Sigmoid colon (tissue), 6 donors: ENCODE measurements at regions not wholly inside any gene's neighbourhood (a gene's known extent, or its start where the extent isn't known, plus 50 kb on each side); places are given as distances from the start of the nearest gene placed in this dataset.

ENCODE experiments used
- DNase-seq: peaks from one replicate; pipeline ENCODE4 v3.0.0-alpha.2; 2019
- H3K27ac ChIP-seq, 4 donors: fragments of 200-600 bp; sonication (generic); one replicate each; pipeline ENCODE4 v1.5.1; 2016 to 2019; ENCODE audit warnings: mild to moderate bottlenecking in 1 of 4
- H3K27me3 ChIP-seq, 3 donors: fragments of 200-600 bp; sonication (generic); one replicate each; pipeline ENCODE4 v1.5.1; 2019; ENCODE audit warnings: mild to moderate bottlenecking in 1 of 3
- H3K36me3 ChIP-seq, 4 donors: fragments of 200-600 bp; sonication (generic); one replicate each; pipeline ENCODE4 v1.5.1; 2016 to 2019
- H3K4me1 ChIP-seq, 4 donors: fragments of 200-600 bp; sonication (generic); one replicate each; pipeline ENCODE4 v1.5.1; 2017 to 2019
- H3K4me3 ChIP-seq, 4 donors: fragments of 200-600 bp; sonication (generic); one replicate each; pipeline ENCODE4 v1.5.1; 2017 to 2019; ENCODE audit warnings: mild to moderate bottlenecking in 2 of 4, moderate library complexity in 1 of 4
- H3K9me3 ChIP-seq, 4 donors: fragments of 200-600 bp in 3 of 4; sonication (generic) in 3 of 4; one replicate each; pipeline versions ENCODE4 v1.5.1 to v1.6.1; 2013 to 2019
- EP300 ChIP-seq, 4 donors: sonication (generic); formaldehyde crosslinking; IDR thresholded peaks; one replicate each; pipeline ENCODE4 v1.6.1; 2017; ENCODE audit warnings: antibody characterized with exemption in 4 of 4
- POLR2A ChIP-seq, 2 donors: fragments of 450-650 bp; IDR thresholded peaks; one replicate each; pipeline ENCODE4 v1.6.1; 2016; ENCODE audit warnings: antibody characterized with exemption in 2 of 2, mild to moderate bottlenecking in 2 of 2, moderate library complexity in 2 of 2
- POLR2AphosphoS5 ChIP-seq, 4 donors: sonication (generic); formaldehyde crosslinking; IDR thresholded peaks; one replicate each; pipeline ENCODE4 v1.6.1; 2017; ENCODE audit warnings: antibody characterized with exemption in 4 of 4
- WGBS, 2 donors: extraction: QIAGEN DNeasy Blood & Tissue Kit; methylation state at CpG; one replicate each; pipeline ENCODE4 v1.1.7; 2013; 5-methylcytosine and 5-hydroxymethylcytosine counted together
- intact Hi-C: fragments of 100-400 bp; cut with DNase I; formaldehyde crosslinking; loops from one replicate; pipeline ENCODE4 v1.15.1; 2023
- TF ChIP-seq, protein P1 (sequence below), 4 experiments: fragments of 450-650 bp in 3 of 4; fragments of 200-600 bp in 1 of 4; IDR thresholded peaks; one replicate each; pipeline ENCODE4 v1.5.1; 2016 to 2019; ENCODE audit warnings: antibody characterized with exemption in 4 of 4, mild to moderate bottlenecking in 3 of 4, moderate library complexity in 2 of 4
- donor health status: healthy with polysubstance abuse.
- donor health status: healthy.

DNA sequence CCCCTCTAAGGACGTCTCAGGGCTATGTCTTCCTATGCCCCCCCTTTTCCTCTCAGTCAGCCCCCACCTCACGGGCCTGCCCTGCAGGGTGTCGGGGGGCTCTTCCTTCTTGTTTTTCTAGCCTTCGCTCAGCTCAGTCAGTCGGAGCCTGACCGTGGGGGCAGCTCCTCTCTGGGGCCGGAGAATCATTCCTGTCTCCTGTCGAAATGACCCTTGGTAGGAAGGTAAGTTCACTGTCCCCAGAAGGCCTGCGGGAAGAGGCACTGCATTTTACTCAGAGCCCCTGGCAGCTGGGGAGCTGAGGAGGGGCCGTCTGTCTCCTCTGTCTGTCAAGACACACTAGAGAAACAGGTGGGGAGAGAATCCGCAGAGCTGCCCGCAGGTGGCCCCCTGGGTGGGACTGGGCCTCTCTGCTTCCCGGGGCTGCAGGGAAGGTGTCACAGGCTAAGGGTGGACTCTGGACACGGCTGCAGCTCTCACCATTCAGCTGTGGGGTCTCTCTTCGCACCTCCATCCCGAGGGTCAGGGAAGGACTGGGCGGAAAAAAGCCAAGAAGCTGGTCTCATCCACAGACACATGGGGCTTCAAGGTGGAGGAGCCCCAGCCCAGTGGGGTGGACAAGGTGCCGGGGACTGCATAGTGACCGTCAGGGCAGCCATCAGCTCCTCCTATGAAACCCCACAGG, 112.8 kb upstream of the TNRC6C start:
- TF ChIP-seq POLR2A (IDR thresholded peaks at IDR 0.05) = no peak
- TF ChIP-seq POLR2AphosphoS5 (IDR thresholded peaks at IDR 0.05) = no peak
- no peak for TF ChIP-seq EP300 (IDR thresholded peaks at IDR 0.05)
- TF ChIP-seq, protein P1, sequence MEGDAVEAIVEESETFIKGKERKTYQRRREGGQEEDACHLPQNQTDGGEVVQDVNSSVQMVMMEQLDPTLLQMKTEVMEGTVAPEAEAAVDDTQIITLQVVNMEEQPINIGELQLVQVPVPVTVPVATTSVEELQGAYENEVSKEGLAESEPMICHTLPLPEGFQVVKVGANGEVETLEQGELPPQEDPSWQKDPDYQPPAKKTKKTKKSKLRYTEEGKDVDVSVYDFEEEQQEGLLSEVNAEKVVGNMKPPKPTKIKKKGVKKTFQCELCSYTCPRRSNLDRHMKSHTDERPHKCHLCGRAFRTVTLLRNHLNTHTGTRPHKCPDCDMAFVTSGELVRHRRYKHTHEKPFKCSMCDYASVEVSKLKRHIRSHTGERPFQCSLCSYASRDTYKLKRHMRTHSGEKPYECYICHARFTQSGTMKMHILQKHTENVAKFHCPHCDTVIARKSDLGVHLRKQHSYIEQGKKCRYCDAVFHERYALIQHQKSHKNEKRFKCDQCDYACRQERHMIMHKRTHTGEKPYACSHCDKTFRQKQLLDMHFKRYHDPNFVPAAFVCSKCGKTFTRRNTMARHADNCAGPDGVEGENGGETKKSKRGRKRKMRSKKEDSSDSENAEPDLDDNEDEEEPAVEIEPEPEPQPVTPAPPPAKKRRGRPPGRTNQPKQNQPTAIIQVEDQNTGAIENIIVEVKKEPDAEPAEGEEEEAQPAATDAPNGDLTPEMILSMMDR (IDR thresholded peaks at IDR 0.05) = no peak
- Histone ChIP-seq H3K4me1 (no peaks in the 10 kb centered on the region), H3K9me3 (no peaks in the 10 kb centered on the region), H3K27me3 (no peaks in the 10 kb centered on the region), H3K4me3 (no peak overlapping the region), H3K27ac (no peak overlapping the region), H3K36me3 (no peaks in the 10 kb centered on the region)
- intact Hi-C loops = no loop called here
- WGBS, 2 donors = 76 to 91% methylated on average over 19 of the region's 19 CpGs
- no peak for DNase-seq

DNA sequence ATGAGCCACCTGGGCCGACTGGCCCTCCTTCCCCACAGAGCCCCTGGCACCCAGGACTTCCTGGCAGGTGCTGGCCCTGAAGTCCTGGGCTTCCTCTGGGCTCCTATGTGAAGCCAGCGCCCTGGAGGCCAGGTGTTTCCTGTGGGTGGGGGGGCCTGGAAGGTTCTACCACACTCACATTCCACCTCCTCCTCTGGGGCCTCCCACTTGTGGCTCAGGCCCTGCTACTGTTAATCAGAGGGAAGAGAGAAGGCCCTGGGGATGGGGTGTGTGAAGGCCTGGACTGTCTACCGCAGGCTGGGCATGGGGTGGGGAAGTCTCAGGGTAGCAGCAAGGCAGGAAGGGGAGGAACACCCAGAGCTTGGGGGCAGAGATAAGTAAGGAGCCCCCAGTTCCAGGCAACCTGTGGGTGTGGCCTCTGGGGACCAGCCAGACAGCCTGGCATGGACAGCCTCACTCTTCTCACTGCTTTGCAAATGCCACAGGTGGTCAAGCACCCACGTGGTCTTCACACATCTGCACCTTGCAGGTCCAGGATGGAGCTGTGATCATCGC, 111.9 kb upstream of the TNRC6C start:
- H3K36me3 ChIP-seq = no peaks in the 10 kb centered on the region
- no peaks in the 10 kb centered on the region for H3K9me3 ChIP-seq
- intact Hi-C loops = no loop called here
- no peak overlapping the region for H3K4me3 ChIP-seq
- no peak for DNase-seq
- no peak for TF ChIP-seq POLR2AphosphoS5 (IDR thresholded peaks at IDR 0.05)
- TF ChIP-seq, protein P1 (IDR thresholded peaks at IDR 0.05) = no peak
- no peak for TF ChIP-seq POLR2A (IDR thresholded peaks at IDR 0.05)
- no peak for TF ChIP-seq EP300 (IDR thresholded peaks at IDR 0.05)
- H3K27ac ChIP-seq = no peak overlapping the region
- H3K4me1 ChIP-seq = no peaks in the 10 kb centered on the region
- H3K27me3 ChIP-seq = no peaks in the 10 kb centered on the region
- WGBS, 2 donors = 46 to 54% methylated on average over 5 of the region's 5 CpGs

DNA sequence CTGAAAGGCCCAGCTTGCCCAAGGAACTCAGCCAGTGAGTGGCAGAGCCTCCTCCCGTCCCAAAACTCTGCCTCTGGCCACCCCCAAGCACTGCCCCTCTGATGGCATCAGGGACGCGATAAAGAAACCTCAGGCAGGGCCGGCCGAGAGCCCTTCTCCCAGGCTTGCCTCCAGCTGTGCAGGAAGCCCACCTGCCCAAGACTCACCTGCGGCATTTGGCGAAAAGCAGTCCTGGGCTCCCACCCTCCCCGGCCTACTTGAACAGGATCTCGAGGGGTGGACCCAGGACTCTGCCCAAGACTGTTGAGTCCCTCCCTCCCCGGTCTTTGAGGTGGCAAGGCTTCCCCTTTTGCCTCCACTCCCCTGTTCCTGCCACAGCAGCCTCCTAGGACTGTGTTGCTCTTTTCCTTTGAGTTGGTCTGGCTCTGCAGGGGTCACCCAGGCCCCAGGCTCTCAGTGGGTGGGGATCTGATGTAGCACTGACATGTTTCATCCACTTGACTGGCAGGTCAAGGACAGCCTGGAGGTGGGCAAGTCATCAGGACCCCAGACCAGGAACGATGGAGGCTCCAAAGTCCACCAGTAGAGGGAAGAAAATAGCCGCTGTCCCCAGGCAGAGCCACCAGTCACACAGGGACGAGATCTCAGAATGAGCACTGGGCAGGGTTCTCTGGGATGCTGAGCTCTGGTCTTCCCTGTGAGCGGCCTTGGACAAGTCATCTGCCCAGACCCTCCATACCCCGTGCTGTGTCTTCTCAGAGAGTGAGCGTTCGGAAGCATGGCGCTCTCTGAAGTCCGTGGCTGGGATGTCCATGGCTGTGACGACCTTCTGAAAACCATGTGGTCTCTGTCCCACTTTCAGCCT, 111.0 kb upstream of the TNRC6C start:
- no peak for DNase-seq
- H3K4me3 ChIP-seq = no peak overlapping the region
- 80 to 90% methylated on average over 20 of the region's 20 CpGs for WGBS, 2 donors
- H3K4me1 ChIP-seq = no peaks in the 10 kb centered on the region
- H3K27ac ChIP-seq = no peak overlapping the region
- TF ChIP-seq POLR2AphosphoS5 (IDR thresholded peaks at IDR 0.05) = no peak
- no peaks in the 10 kb centered on the region for H3K36me3 ChIP-seq
- no peaks in the 10 kb centered on the region for H3K9me3 ChIP-seq
- no peaks in the 10 kb centered on the region for H3K27me3 ChIP-seq
- intact Hi-C loops = no loop called here

DNA sequence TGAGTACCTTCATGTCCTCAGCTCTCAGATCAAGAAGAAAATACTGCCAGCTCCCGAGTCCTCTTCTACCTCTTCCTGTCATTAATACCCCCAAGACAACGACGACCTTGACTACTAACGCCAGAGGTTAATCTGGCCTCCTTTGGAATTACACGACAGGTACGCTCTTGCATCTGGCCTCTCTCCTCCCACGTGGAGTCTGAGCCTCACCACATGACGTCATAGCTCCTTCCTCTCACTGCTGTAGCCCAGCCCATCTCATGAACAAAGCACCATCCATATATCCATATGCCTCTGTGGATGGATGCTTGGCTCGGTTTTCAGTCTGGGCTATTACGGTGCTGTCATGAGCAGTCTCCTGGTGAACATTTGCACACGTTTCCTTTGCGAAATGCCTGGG, 110.2 kb upstream of the TNRC6C start:
- Histone ChIP-seq H3K27ac (no peak overlapping the region), H3K4me1 (no peaks in the 10 kb centered on the region), H3K36me3 (no peaks in the 10 kb centered on the region), H3K27me3 (no peaks in the 10 kb centered on the region), H3K4me3 (no peak overlapping the region), H3K9me3 (no peaks in the 10 kb centered on the region)
- 80 to 83% methylated on average over 12 of the region's 12 CpGs for WGBS, 2 donors
- DNase-seq = no peak
- intact Hi-C loops = no loop called here
- TF ChIP-seq EP300 (IDR thresholded peaks at IDR 0.05) (no peak), POLR2AphosphoS5 (IDR thresholded peaks at IDR 0.05) (no peak), POLR2A (IDR thresholded peaks at IDR 0.05) (no peak)
- TF ChIP-seq, protein P1 (IDR thresholded peaks at IDR 0.05) = no peak

DNA sequence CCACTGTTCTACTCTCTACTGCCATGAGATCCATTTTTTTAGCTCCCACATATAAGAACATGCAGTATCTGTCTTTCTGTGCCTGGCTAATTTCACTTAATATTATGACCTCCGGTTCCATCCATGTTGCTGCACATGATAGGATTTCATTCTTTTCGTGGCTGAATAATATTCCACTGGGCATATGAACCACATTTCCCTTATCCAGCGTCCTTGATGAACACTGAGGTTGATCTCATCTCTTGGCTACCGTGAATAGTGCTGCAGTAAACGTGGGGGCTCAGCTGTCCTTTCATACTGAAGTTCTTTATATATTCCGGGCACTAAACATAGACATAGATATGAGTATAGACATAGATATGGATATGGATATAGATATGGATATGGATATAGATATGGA, 109.3 kb upstream of the TNRC6C start:
- WGBS, 2 donors = 90 to 91% methylated on average over 6 of the region's 6 CpGs
- no peaks in the 10 kb centered on the region for H3K27me3 ChIP-seq
- DNase-seq = no peak
- H3K4me1 ChIP-seq = no peaks in the 10 kb centered on the region
- H3K27ac ChIP-seq = no peak overlapping the region
- TF ChIP-seq POLR2A (IDR thresholded peaks at IDR 0.05) (no peak), EP300 (IDR thresholded peaks at IDR 0.05) (no peak), POLR2AphosphoS5 (IDR thresholded peaks at IDR 0.05) (no peak)
- TF ChIP-seq, protein P1 (IDR thresholded peaks at IDR 0.05) = no peak
- no peak overlapping the region for H3K4me3 ChIP-seq
- intact Hi-C loops = no loop called here
- H3K9me3 ChIP-seq = no peaks in the 10 kb centered on the region
- no peaks in the 10 kb centered on the region for H3K36me3 ChIP-seq
